K562 (cell line): ENCODE measurements at regions not wholly inside any gene's neighbourhood (a gene's known extent, or its start where the extent isn't known, plus 50 kb on each side); places are given as distances from the start of the nearest gene placed in this dataset.

Source experiments
- ATAC-seq: fragments of 200-7000 bp; cut with Tn5 transposase; 3 replicates; pipeline ENCODE4 v1.9.1; 2020; ENCODE audit warnings: moderate library complexity
- BruUV-seq: library from RNA; stranded (reverse); fragments of 400-500 nt; replicated peaks from 2 replicates; lab custom pipeline; 2021; lab: Mats Ljungman, UMichigan
- CTCF ChIA-PET: fragments of 300-600 bp; formaldehyde crosslinking; extraction: SDS; loops from one replicate; lab custom pipeline; 2021; ENCODE audit warnings: low intra/inter-chr PET ratio; lab: Yijun Ruan, JAX
- POLR2A ChIA-PET: fragments of 300-600, 350-650 bp; sonication (Branson Sonifier 250); formaldehyde crosslinking; extraction: SDS; loops from one replicate; lab custom pipeline; 2021; ENCODE audit warnings: antibody characterized with exemption, inconsistent platforms; lab: Yijun Ruan, JAX
- DNase-seq, 4 experiments: peaks; one replicate each; pipeline versions ENCODE4 v3.0.0 to v3.0.0-alpha.2; 2011 to 2018; ENCODE audit warnings: low spot score in 3 of 4, mixed read lengths in 3 of 4; ENCODE audit errors: extremely low read depth in 1 of 4
- FAIRE-seq: peaks from 2 replicates; lab custom pipeline; 2011; peaks lifted over from hg19 to GRCh38; lab: Jason Lieb, UNC
- H2AFZ ChIP-seq: 2 replicates; pipeline ENCODE4 v1.6.0; 2011; ENCODE audit warnings: low read depth, low read length, control low read depth, inconsistent platforms
- H3K27ac ChIP-seq: fragments of 200-600 bp; 3 replicates; pipeline ENCODE4 v1.8.0; 2011; ENCODE audit warnings: low read depth, mild to moderate bottlenecking, control low read depth, inconsistent platforms, low read length, moderate library complexity, mixed read lengths; ENCODE audit errors: extremely low read depth
- H3K27me3 ChIP-seq, 2 experiments: fragments of 300-600 bp in 1 of 2; 2 replicates in 1 of 2; 3 replicates in 1 of 2; pipeline versions ENCODE4 v1.6.0 to v1.8.0; 2011; ENCODE audit warnings: inconsistent platforms in 2 of 2, low read length in 2 of 2, mild to moderate bottlenecking in 1 of 2, mixed read lengths in 1 of 2, moderate library complexity in 1 of 2; ENCODE audit not compliant: control insufficient read depth in 2 of 2, insufficient read depth in 2 of 2
- H3K36me3 ChIP-seq: fragments of 300-600 bp; 3 replicates; pipeline ENCODE4 v1.8.0; 2011; ENCODE audit warnings: mild to moderate bottlenecking, low read length, inconsistent platforms; ENCODE audit not compliant: control insufficient read depth, insufficient read depth
- H3K4me1 ChIP-seq, 2 experiments: fragments of 200-600 bp in 1 of 2; replicated peaks in 1 of 2; 2 replicates in 1 of 2; 3 replicates in 1 of 2; pipeline versions ENCODE4 v1.5.1 to v1.8.0; 2011; ENCODE audit warnings: inconsistent platforms in 2 of 2, low read length in 2 of 2, mild to moderate bottlenecking in 1 of 2, mixed read lengths in 1 of 2, moderate library complexity in 1 of 2; ENCODE audit not compliant: control insufficient read depth in 2 of 2, insufficient read depth in 2 of 2
- H3K4me2 ChIP-seq: 2 replicates; pipeline ENCODE4 v1.6.1; 2011; ENCODE audit warnings: low read length, control low read depth, inconsistent platforms, mixed read lengths; ENCODE audit not compliant: insufficient read depth
- H3K4me3 ChIP-seq: fragments of 200-600 bp; sonication (generic), shearing (Covaris generic); 2 replicates; pipeline ENCODE4 v1.5.1; 2016; ENCODE audit warnings: control low read depth, inconsistent platforms
- H3K79me2 ChIP-seq: fragments of 200-600 bp; 3 replicates; pipeline ENCODE4 v1.8.0; 2011; ENCODE audit warnings: low read length, inconsistent platforms; ENCODE audit not compliant: control insufficient read depth, insufficient read depth
- H3K9ac ChIP-seq, 2 experiments: 2 replicates each; pipeline versions ENCODE4 v1.6.0 to v1.6.1; 2011; ENCODE audit warnings: low read depth in 2 of 2, low read length in 2 of 2, control low read depth in 1 of 2, inconsistent platforms in 1 of 2, mild to moderate bottlenecking in 1 of 2, mixed read lengths in 1 of 2; ENCODE audit not compliant: insufficient read depth in 1 of 2
- H3K9me1 ChIP-seq: one replicate; pipeline ENCODE4 v1.6.0; 2011; ENCODE audit warnings: inconsistent platforms, mild to moderate bottlenecking, low read length, moderate library complexity; ENCODE audit not compliant: control insufficient read depth, insufficient read depth
- H3K9me3 ChIP-seq: replicated peaks from 2 replicates; pipeline ENCODE4 v1.5.1; 2011; ENCODE audit warnings: low read depth, low read length, inconsistent platforms; ENCODE audit not compliant: control insufficient read depth, insufficient read depth
- H4K20me1 ChIP-seq: replicated peaks from 2 replicates; pipeline ENCODE4 v1.6.1; 2011; ENCODE audit warnings: low read length, inconsistent platforms, mixed read lengths; ENCODE audit not compliant: control insufficient read depth, insufficient read depth
- NCOA6 ChIP-seq: fragments of 450-650 bp; IDR thresholded peaks from 2 replicates; pipeline ENCODE4 v1.6.1; 2017; ENCODE audit warnings: mild to moderate bottlenecking
- PHB ChIP-seq: fragments of 250-450 bp; sonication (Bioruptor Pico); IDR thresholded peaks from 2 replicates; pipeline ENCODE4 v1.5.0; 2021
- RFX7 ChIP-seq: fragments of 250-450 bp; sonication (Bioruptor Pico); IDR thresholded peaks from 2 replicates; pipeline ENCODE4 v1.5.1; 2021; ENCODE audit warnings: mild to moderate bottlenecking
- TCF15 ChIP-seq: fragments of 250-450 bp; sonication (Bioruptor Pico); IDR thresholded peaks from 2 replicates; pipeline ENCODE4 v1.8.0; 2022; ENCODE audit warnings: moderate library complexity, mild to moderate bottlenecking, inconsistent platforms
- USF1 ChIP-seq: sonication (generic); formaldehyde crosslinking; IDR thresholded peaks from 2 replicates; pipeline ENCODE4 v1.9.0; 2022; ENCODE audit warnings: mild to moderate bottlenecking, missing genetic modification reagents
- ZNF655 ChIP-seq: fragments of 250-450 bp; sonication (Bioruptor Pico); IDR thresholded peaks from 2 replicates; pipeline ENCODE4 v1.5.0; 2021
- WGBS: fragments of 100-300 bp; shearing (Covaris generic); methylation state at CpG from one replicate; pipeline ENCODE4 v1.1.6; 2016; ENCODE audit warnings: low coverage, mixed read lengths; ENCODE audit not compliant: insufficient coverage; ENCODE audit errors: missing lambda C conversion rate; 5-methylcytosine and 5-hydroxymethylcytosine counted together
- in situ Hi-C: fragments of 300-500 bp; cut with MboI; formaldehyde crosslinking; loops from 4 replicates; pipeline ENCODE4 v1.15.0; 2018; ENCODE audit warnings: inconsistent platforms, mixed read lengths
- intact Hi-C: fragments of 100-400 bp; cut with micrococcal nuclease; formaldehyde crosslinking; loops from 2 replicates; pipeline ENCODE4 v1.14.2; 2022

- no peak for TF ChIP-seq TCF15
- TF ChIP-seq ZNF655 (CRISPR knock-in tag): no peak
- TF ChIP-seq NCOA6: no peak
- TF ChIP-seq RFX7 (CRISPR knock-in tag): no peak
- TF ChIP-seq PHB (CRISPR knock-in tag): no peak
Observed at GRCh38 chr22:49658902-49659280, 168.8 kb downstream of the BRD1 start (continued).

- Histone ChIP-seq H3K4me1 (peaks cover 12 to 48% of the 10 kb centered on the region in 2 experiments; a peak in 3 of 5 replicates), H3K4me3 (no peak overlapping the region), H2AFZ (peak overlapping the region; percentile 83), H3K79me2 (peaks cover 42% of the 10 kb centered on the region), H3K4me2 (peak overlapping the region; percentile 43), H4K20me1 (no peaks in the 10 kb centered on the region; the same call in 1 of the 2 replicates), H3K9me1 (no peaks in the 10 kb centered on the region), H3K27ac (peak overlapping the region; percentile 26; the same call in 1 of the 3 replicates), H3K9me3 (no peaks in the 10 kb centered on the region), H3K27me3 (peaks cover 6 to 22% of the 10 kb centered on the region in 2 experiments; a peak in 4 of 5 replicates), H3K36me3 (peaks cover 18% of the 10 kb centered on the region; the same call in 1 of the 3 replicates), H3K9ac (peak overlapping the region; percentile 45 to 79; a peak in 2 of 4 replicates)
- ATAC-seq (no peak), DNase-seq (no peak), FAIRE-seq (no peak)
- intact Hi-C loops: no loop called here
- 85% methylated on average over 7 of the region's 12 CpGs for WGBS
- ChIA-PET CTCF (no interaction called here), POLR2A (interaction anchor here (0.6 to 1.5 kb wide), 3 partner anchors 10 to 124 kb away, joined by 3 read pairs; no protein-coding TSS in a partner anchor)
- in situ Hi-C loops: no loop called here
- BruUV-seq: no TSS peak
- 0 out of 2 replicates have a peak, but pooled peaks have one; percentile 14 for TF ChIP-seq USF1 (CRISPR knock-in tag)
Observed at GRCh38 chr22:49657974-49658590, 169.6 kb downstream of the BRD1 start.
